ENCODE measurements at regions not wholly inside any gene's neighbourhood (a gene's known extent, or its start where the extent isn't known, plus 50 kb on each side); places are given as distances from the start of the nearest gene placed in this dataset.
"Not testable (repeated sequence)": the region's sequence is repeated elsewhere in the genome, so short reads cannot be mapped to it uniquely, and the experiment has no call there.

DNA sequence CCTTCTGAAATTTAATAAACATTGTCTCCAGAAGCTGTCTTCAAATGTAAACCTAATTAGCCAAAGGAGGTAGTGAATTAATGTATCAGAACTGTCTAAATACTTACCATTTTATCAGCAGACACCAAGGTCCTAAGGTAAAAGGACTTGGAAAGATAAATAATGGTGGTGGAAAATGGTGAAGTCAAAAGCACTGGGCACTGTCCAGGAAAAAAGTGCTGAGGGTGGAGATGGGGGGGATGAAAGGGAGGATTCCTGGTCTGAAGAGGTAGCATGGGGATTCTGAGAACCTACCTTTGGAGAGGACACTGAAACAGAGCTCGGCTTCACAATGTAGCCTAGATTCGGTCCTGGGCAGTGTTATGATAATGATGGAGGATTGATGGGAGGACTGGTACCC, 149.0 kb upstream of the DPH6 start:
- DNase-seq, result no peak

DNA sequence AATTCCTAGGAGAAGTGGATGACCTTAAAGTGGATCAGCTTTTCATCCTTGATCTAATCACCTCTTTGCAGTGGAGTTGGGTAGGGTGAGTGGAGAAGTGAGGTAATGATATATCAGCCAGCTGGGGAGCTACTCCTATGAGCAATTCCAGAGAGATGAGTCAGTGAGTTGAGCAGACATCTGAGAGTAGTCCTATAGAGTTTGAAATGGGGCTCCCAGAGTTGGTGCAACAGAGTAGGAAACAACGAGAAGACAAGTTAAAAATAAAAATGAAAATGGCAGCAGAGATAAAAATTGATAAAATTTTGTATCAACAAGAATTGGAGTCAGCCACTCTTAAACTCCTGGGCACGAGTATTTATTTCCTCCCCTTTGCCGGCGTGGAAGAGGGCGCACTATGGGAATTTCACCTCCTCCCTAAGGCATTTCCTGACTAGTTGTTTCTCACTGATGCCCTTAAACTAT, 150.8 kb upstream of the DPH6 start:
- no peak for DNase-seq

DNA sequence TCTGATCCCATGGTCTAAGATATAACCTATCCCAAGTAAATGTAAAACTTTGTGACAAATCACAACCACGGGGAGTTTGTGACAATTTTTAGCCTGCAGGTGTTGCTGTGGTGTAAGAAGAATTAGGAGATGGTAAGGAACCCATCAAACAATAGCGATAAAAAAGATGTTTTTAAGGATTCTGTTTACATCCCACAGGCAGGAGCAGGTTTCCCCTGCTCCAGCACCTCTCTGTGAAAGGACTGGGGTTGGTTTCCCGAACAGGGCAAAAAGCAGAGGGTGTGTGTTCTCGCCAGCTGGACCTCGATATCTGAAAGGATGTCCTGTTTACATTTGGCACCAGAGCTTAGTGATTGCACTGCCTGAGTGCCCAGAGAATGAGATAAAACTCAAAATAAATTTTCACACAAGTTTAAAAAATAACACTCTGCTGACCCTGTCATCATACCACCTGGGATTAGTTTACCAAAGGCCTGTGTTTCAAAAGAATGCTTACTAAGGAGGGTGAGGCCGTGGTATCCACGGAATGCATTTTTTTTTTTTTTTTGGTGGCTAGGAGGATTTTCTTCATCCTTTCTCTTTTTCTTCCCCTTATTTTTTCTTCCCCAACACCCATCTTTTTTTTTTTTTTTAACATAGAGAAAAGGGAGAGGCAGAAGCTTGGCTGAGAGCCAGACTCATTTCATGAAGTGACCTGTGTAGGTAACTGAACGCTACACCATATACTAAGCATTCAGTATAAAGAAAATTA, 151.8 kb upstream of the DPH6 start:
- no peak for DNase-seq

DNA sequence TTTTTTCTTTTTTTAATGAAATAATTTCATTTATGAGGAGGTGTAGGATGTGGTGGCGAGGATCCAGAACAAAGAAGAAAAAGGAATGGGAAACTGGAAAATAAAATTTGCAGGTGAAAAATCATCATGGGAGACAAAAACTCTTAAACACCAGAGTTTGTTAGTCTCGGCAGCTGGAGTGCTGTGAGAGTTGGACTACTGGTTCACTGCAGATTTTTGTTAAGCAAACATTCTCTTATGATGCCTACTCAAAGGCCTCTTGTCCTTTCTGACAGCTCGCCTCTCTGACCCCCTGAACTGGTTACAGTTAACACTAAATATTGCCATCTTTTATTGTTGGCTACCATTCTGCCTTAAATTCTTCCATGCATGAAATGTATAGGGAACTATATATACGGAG, 152.4 kb upstream of the DPH6 start:
- no peak for DNase-seq

DNA sequence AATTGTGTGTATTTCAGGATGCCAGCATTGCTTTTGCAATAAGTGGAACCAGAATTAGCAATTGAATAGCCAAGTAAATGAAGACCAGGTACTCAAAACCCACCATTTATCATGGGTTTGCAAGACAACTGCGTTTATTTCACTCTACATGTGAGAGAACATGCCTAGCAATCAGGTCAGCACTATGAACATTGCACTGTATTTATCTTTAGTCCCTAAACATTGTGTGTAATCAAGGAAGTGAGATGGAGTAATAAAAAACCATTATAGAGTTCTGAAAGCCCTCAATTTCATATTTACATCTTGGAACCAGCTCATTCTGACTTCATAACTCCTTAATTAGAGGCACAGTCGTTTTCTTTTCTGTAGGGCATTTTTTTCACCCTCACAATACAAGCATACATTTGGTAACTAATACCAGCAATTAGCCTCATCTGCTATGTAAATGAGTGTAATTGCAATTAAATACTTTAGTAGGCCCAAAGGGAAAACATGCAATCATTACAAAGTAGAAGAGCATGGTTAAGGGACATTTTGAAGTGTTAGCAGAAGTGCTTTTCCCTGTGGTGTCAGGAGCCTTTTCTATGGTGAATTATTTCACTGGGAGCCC, 153.1 kb upstream of the DPH6 start:
- no peak for DNase-seq

DNA sequence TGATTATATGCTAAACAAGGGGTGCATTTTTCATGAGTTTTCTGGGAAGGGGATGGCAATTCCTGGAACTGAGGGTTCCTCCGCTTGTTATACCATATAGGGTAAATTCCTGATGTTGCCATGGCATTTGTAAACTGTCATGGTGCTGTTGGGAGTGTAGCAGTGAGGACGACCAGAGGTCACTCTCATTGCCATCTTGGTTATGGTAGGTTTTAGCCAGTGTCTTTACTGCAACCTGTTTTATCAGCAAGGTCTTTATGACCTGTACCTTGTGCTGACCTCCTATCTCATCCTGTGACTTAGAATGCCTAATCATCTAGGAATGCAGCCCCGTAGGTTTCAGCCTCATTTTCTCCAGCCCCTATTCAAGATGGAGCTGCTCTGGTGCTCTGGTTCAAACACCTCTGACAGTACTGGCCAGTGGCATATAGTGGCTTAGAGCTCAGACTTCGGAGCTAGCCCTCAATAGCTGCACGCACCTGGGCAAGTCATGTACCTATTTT, 154.2 kb upstream of the DPH6 start:
- not testable (repeated sequence) for DNase-seq

DNA sequence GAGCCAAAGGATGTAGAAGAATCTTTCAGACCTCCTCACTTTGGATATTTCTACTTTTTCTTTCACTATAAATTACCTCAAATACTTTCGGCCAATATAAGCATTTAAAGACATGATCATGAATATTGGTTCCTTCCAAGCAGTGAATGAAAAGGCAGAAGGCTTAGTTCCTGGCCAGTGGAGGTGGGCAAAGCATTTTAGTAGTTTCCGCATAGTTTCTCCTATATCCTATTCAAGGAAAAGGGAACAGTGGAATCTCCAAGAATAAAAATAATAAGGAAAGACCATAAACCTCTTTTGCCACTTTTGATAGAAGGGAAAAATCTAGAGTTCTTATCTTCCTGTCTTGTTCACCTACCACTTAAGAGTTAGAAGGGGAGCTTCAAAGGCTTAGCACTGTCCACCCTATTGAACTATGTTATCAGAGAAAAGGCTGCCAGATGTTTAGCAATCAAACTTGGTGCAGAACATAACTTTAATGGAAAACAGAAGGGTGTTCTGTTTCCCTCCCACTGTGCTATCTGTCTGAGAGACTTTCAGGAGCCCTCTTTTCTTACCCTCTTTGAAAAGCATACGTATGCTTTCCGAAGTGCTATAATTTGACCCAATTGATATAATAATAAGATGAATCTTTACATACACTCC, 155.6 kb upstream of the DPH6 start:
- DNase-seq, result no peak

DNA sequence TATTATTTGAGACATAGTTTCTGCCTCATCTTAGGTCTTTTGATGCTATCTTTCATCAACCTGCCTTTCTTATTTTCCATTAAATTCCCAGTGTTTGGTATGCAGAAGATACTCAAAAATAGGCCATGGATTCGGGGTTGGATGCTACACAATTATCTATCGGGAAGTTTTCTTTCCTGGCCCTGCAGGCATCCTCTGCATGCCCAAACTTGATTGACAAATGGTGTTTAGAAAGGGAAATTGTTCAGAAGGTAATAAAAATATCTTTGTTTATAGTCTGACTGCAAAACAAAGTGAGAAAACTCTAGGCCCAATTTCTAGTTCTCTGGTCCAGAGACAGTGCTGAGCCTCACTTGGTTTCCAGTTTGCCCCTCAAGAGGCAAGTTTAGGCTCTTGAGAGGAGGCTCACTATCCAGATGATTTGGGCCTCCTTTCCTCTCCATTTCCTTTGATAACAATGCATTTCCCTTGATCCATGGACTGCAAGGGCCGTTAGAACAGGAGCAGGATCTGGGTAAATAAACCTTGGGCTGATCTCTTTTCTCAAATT, 157.1 kb upstream of the DPH6 start:
- DNase-seq, result no peak

DNA sequence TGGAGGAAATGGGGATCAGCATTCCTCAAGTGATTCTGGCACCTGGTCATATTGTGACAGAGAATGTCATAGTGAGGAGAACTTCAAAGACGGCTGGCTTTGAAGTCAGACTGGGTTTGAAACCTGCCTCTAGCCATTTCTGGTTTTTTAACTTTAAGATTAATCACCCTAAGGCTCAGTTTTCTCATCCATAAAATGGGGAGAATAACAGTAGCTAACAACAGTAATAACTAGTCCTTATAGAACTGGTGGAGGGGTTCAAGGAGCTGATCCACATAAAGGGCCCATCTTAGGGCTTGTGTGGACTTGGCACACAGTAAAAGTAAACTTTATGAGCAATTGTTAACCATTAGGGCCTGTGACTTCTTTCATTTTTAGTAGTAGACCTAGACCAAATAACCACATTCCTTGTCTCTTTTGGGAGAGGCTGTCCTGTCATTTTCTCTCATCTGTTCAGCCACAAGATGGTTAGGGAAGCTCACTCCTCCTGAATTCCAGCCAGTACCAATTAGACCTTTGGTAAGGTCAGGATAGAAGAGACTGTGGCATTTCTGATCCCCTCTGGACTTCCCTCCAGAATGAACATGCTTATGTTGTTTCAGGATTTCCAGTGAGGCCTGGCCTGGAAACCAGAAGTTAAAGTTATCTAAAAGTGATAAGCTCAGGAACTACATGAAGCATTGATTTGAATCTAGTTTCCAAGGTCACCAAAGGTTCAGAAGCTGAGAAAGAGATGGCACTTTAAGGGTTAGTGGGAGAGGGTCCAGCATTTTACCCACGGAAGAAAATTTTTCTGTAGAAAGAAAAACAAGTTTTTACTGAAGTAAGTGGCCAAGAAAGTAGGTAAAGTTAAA, 159.3 kb upstream of the DPH6 start:
- DNase-seq, result no peak

DNA sequence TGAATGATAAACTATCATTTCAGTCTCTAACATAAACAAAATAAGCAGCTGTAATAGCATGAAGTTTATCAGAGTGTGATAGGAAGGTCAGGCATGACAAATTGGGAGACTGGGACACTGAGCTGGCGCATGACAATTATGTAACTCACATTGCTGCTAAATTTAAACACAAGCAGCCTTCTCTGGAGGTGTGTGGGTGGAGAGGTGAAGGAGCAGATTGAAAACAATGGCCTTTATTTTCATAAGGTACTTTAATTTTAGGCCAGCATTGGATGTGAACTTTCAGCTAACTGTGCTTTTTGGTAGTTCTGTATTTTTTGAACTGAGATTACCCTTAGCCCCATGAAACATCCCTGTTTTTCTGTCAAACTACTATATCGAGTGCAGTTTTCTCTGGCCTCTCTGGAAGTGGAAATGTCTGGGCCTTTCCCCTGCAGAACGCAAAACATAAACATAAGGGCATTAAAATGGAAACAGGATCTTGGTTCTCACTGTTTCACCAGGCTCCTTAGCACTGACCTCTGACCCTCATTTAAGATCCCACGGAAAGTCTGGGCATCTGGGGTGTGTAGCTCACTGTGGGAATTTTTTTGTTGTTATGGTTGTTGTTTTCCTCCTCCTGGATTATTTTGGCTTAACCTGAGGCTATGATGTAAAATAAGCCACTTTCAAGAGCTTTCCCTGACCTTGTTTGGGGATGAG, 160.1 kb upstream of the DPH6 start:
- no peak for DNase-seq

DNA sequence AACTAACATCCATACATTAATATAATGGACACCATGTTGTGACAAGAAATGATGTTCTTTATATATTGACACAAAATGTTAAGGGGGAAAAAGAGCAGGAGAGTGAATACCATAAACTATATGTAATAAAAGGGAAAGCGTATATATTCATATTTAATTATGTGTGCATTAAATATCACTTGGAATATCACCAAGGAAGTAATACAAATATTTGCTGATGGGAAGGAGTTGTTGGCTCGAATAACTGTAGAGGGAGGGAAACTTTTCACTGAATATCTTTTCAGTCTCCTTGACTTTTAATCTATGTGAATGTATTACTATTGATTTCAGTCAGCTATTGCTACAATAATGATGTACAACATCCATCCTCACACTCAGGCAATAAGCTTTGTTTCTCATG, 167.0 kb upstream of the DPH6 start:
- no peak for DNase-seq

DNA sequence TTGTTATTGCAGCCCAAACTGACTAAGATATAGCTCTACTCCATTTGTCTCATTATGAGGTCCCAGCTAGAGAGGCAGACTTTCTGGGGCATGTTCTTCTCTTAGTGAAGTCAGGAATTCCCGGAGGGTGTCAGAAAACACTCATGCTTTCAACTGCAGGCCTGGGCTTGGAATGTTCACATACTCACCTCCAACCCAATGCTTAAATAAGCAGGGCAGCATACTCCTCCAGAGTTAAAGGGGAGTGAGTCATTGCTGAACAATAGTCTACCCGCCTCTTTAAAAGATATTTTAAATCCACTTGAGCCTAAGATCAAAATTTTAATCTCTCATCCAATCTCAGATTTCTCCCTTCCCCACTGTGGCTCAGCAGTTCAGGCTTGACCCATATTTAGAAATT, 167.8 kb upstream of the DPH6 start:
- DNase-seq, result no peak

DNA sequence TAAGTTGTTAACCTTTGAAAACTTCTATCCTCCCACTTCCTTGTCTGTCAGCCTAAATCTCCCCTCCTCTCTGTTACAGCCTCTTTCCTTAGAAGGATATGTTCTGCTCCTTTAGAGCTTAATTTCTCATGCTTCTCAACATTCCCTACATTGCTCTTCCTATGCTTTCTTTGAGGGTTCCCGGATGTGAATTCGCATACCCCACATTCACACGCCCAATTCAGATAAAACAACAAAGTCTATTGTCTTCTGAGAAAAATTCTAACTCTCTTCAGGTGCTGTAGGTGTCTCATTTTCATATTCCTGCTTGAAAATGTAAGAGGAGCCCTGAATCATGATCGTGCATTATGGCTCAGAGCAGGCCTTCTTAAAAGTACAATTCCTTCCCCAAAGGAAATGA, 171.8 kb upstream of the DPH6 start:
- no peak for DNase-seq

DNA sequence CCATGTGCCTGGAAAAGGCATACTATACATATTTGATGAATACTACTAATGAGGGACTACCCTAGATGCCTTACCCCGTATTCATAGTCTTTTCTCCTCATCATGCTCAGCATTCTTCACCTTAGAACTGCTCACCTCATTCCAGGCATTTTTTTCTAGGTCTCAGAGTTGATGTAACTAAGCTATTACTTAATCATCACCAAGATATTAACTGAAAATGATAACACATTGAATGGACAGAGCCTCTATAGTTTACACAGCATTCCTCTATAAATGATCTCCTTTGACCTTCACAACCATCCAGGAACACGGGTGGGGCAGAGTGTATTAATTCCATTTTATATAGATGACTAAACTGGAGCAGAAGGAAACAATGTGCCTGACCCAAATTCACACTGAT, 174.1 kb upstream of the DPH6 start:
- no peak for DNase-seq

DNA sequence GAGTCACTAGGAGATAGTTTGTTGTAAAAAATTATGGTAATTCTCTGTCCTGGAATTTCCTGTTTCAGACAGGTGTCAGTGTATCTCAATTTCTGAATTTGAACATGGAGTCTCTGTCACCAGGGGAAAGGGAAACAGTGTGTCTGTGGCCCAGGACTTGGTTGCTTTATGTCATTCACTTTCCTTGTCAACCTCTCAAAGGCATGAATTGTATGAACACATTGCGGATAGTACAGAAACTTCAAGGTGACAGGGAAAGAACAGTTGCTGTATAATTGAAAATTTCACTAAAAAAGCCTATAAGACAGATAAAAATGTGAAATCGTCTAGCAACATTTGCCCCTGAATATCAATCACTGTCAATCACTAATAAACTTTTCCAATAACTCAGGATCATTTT, 175.0 kb upstream of the DPH6 start:
- DNase-seq, result no peak

DNA sequence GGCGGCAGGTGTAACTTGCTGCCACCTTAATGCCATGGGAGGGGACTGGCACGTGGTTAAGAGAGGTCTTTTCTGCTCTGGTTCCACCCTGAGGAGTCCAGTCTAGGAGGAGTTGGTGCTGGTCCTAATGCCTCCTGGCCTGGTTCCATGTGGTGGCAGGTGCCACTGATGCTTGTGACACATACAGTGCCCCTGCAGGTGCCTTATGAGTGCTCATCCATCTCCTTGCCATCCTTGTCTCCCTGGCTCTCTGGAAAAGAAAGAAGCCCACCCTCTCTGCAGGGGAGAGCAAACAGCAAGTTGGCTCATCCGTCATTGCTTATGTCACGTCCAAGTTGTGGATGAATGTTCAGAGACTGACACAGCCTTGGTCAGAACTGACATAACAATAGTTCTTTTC, 175.8 kb upstream of the DPH6 start:
- no peak for DNase-seq

DNA sequence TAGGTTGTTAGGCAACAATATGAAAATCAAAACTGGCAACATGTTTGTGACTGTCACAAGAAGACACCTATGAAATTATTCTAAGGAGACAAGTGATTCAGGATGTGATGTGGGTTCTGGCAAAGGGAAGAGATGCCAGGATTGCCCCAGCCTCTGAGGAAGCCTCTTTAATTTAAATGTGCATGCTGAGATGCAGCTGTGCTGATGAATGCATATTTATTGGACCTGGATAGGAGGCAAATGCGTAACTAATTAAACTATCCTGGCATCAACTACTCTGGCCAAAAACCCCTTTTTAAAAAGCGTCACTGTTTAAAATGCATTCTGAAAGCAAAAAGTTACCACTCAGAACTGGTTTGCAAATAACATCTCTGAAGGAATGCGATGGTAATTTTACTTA, 176.5 kb upstream of the DPH6 start:
- no peak for DNase-seq

DNA sequence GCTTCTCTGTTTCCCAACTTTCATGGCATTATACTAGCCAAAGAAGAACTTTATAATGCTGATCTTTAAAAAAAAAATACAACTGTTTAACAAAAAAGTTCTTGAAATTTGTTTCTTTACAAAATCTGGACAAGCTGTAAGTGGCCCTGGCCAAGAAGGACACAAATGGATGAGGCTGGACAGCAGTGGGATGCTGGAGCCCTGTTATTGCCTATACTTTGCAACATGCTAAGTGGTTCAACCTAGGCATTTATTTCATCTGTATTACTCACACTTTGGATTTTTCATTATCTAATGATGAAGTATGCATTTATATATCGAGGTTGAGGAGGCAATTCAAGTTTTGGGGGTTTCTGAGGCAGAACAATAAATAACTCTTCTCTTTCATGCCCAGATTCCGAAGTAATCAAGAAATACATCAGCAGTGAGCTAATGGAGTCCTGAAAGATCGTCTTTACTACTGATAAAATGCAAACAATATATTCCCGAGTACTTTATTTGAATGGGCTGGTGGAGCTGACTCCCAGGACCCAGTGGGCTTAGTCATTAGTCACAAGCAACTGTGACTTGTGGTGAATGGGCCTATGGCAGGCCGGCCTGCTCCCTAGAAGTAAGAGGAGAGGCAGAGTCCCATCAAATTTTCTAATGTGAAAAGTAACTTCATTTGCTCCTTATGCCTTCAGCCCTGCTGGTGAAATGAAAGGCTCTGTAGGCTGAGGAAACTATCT, 177.3 kb upstream of the DPH6 start:
- DNase-seq, result no peak

DNA sequence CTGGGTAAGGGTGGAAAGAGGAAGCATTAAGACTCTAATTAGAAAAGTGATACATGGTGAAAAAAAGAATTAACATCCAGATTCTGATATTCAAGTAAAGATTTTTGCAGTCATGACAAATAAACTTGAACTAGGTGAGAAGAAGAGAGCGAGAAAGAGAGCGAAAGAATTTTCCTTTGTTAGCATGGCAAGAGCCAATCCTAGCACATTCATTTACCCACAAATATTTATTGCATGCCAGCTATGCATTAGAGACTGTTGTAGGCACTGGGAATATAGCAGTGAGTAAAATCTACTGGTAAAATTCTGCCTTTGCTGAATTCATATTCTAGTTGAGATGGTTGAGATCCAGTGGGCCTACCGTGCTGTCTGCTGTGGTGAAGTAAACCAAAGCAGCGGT, 177.9 kb upstream of the DPH6 start:
- no peak for DNase-seq

DNA sequence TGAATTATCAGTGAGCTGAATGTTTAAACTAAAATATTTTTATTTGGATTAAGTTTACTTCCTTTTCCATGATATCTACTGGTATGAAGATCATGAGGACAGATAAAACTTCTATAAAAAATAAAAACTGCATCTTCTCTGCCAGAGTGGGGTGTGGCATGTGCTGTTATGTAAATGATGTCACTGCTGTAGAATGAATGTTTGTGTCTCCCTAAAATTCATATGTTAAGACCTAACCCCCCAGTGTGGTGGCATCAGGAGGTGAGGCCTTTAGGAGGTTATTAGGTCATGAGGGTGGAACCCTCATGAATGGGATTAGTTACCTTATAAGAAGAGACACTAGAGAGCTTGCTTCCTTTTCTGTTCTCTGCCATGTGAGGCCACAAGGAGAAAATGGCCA, 178.7 kb upstream of the DPH6 start:
- no peak for DNase-seq

DNA sequence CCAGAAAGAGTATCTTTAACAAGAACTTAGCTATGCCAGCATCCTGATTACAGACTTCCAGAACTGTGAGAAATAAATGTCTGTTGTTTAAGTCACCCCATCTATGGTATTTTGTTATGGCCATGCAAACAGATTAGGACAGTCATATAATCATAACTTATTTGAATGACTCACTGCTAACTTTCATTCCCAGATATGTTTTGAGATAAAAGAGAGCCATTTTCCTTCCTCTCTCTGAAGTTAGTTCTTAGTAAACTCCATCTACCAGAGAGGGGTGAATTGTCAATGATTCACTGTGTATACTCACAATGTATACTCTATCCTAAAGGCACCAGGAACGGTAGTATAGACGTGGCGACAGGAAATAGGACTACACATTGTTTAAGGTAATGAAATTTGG, 179.4 kb upstream of the DPH6 start:
- DNase-seq, result no peak
